ENCODE measurements at regions not wholly inside any gene's neighbourhood (a gene's known extent, or its start where the extent isn't known, plus 50 kb on each side); places are given as distances from the start of the nearest gene placed in this dataset.
"Not testable (repeated sequence)": the region's sequence is repeated elsewhere in the genome, so short reads cannot be mapped to it uniquely, and the experiment has no call there.

DNA sequence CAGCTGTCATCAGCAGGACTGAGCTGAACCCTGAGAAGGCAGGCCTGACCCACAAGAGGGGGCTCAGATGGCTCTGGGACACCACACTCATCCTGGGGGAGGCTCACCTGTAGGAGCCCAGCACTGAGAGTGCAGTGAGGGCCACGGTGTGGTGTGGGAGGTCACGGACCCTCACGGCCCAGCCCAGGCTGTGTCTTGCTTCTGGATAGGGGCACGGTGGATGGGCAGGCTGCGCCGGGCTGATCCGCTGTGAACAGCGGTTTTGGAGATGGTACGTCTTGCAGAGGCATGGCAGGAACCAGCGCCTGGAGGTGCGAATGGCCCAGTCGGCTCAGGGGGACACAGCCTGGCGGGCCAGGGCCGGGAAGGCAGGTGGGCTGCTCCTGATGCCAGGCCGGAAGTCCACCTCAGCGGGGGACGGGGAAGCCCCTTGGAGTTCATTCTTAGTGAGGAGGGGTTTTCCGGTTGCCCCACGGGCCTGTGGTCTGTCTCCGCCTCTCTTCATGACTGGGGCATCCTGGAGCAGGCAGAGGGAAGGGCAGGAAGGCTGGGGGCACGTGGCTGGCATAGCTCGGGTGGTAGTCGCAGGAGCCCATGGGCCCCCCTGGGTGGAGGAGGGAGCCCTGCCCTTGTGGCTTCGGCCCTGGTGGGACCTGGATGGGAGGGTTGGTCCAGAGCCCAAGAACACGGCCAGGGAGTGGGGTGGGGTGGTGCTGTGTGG lies 112.5 kb downstream of the UNCX start:
- DNase-seq = no peak

- DNase-seq = no peak
These were observed 113.2 kb downstream of the MICALL2 start for GRCh38 chr7:1345796-1346755.

DNA sequence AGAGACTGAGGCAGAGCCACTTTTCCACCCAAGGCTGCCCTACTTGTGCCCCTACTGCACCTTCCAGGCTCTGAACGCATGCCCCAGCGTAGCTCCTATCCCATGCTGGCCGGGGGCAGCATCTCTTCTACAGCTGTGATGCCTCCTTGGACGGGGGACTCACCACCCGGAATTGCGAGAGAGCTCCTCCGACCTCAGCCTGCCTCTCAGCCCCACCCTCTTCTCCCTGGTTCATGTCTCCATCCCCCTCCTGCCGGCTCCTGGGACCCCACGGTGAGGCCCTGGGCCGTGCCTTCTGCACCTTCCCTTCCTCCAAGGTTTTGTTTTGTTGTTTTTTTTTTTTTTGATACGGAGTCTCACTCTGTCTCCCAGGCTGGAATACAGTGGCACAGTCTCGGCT lies 112.4 kb downstream of the MICALL2 start:
- no peak for DNase-seq

GRCh38 chr7:1348096-1348822 lies 111.0 kb downstream of the MICALL2 start:
- no peak for DNase-seq

DNA sequence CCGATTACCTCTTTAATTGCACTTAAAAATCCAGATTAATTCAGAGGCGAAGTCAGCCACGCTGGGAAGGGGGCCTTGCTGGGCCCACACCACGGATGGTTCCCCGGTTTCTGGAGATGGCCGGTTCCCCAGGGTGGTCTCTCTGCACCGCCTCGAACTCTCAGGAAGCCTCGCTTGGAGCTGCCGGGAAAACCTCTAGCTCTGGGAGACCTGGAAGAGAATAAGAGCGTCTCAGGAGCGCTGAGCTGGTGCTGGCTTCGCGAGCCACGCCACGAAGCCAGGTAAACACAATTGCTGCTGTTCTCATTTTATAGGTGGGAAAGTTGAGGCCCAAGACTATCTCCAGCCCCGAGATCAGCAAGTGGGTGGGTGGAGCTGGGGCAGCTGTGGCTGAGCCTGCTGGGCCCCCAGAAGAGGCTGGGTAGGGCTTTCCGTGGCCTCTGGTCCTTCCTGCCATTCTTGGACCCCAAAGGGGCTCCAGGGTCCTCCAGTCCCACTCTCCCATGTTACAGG lies 110.4 kb downstream of the MICALL2 start:
- DNase-seq = no peak

DNA sequence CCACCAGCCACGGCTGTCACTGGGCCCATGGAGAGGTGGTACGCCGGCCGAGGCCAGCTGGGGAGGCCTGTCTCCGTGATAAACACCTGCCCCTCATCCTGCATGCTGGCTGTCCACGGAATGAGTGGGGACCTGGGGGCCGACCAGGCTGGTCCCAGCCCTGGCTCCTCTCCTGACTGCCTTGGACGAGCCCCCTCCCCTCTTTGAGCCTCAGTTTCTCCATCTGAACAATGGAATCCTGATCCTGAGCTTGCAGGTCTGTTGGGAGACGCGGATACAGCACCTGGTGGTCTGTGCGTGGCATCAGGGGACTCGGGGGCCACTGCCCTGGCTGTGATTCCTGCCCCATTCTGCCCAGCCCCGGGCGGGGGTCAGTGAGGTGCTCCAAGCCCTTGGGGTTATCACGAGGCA lies 109.9 kb downstream of the MICALL2 start:
- no peak for DNase-seq

DNA sequence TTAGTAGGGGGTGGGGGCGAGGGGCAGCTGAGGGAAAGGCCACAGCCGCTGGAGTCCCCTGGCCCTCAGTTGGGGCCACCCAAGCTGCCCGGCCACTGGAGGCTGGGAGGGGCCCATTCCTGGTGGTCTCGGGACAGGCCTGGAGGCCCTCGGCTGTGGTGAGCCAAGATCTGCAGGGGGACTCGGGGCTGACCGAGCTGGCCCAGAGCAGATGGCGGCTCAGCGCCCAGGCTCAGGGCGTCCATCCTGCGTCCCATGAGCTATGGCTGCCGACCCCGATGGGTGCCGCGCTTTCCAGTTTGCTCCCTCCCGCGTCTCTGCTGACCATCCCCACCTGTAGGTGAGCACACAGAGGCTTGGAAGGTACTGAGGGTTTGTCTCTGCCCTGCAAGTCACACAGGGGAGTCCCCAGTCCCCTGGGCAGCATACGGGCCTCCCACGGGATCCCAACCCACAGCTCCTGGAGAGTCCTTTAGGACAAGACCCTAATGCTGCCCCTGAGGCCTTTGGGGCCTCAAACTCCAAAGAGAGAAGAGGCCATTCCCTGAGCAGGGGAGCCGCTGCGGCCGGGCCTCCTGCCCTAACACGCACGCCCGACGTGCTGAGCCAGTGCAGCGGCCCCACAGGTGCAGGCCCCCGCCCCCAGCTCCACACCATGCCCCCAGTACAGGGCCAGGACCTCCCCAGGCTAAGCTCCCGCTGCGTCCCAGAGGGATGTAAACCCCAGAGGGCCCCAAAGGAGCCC lies 107.2 kb downstream of the MICALL2 start:
- DNase-seq = no peak

- DNase-seq = no peak
These were observed 106.5 kb downstream of the MICALL2 start for GRCh38 chr7:1352656-1353271.

- no peak for DNase-seq
These were observed 104.4 kb downstream of the MICALL2 start for GRCh38 chr7:1354661-1355567.

GRCh38 chr7:1355568-1356340 lies 103.5 kb downstream of the MICALL2 start:
- DNase-seq = no peak

DNA sequence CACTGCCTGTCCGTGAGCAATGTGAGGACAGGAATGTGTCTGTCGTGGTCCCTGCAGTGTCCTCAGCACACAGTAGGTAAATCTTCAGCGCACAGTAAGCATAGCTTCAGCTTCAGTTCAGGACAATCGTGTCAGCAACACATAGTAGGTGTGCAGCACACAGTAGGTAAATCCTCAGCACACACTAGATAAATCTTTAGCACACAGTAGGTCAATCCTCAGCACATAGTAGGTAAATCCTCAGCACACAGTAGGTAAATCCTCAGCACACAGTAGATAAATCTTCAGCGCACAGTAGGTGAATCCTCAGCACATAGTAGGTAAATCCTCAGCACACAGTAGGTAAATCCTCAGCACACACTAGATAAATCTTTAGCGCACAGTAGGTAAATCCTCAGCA lies 102.4 kb downstream of the MICALL2 start:
- not testable (repeated sequence) for DNase-seq

DNA sequence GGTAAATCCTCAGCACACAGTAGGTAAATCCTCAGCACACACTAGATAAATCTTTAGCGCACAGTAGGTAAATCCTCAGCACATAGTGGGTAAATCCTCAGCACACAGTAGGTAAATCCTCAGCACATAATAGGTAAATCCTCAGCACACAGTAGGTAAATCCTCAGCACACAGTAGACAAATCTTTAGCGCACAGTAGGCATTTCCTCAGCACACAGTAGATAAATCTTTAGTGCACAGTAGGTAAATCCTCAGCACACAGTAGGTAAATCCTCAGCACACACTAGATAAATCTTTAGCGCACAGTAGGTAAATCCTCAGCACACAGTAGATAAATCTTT lies 102.0 kb downstream of the MICALL2 start:
- DNase-seq = not testable (repeated sequence)

GRCh38 chr7:1357601-1358271 lies 101.5 kb downstream of the MICALL2 start:
- no peak for DNase-seq

DNA sequence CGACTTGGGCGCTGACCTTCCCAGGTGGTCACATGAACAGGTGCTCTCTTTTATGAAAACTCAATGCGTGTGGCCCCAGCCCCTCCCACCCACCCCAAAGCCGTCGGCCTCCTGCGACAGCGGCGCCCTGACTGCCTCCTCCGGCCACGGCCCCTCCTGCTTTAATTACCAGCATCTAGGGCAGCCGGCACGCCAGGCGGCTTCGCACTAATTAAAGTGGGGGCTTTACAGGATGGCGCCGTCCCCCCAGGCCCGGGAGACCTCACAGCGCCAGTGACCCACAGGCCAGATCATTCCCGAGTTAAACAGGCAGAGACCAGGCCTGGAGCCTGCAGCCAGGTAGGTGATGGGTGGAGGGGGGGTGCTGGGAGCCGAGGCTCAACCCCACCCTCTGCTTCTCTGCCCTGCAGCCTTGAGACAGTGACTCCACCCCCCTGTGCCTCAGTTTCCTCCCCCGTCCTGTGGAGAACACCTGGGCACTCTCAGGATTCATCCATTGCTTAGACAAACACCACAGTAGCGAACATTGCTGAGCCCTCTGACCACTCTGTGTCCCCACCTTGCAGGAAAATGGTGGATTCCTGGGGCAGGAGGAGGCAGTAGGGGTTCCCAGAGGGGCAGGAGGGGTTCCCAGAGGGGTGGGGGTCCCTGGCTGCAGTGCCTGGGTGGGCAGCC lies 100.8 kb downstream of the MICALL2 start:
- no peak for DNase-seq

DNA sequence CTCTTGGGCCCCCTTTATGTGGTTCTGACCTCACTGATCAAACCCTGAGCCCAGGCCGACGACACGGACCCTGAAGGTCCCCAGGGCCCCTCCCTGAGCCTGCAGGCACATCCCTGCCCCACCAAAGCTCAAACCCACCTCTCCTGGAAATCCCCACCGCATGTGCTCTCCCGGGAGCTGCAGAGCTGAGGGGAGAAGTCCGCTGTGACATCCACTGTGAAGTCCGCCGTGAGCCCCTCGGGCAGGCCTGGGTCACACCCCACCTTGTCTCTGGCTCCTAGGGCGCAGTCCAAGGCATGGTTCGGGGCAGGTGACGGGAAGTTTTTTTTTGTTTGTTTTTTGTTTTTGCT lies 100.2 kb downstream of the MICALL2 start:
- no peak for DNase-seq

DNA sequence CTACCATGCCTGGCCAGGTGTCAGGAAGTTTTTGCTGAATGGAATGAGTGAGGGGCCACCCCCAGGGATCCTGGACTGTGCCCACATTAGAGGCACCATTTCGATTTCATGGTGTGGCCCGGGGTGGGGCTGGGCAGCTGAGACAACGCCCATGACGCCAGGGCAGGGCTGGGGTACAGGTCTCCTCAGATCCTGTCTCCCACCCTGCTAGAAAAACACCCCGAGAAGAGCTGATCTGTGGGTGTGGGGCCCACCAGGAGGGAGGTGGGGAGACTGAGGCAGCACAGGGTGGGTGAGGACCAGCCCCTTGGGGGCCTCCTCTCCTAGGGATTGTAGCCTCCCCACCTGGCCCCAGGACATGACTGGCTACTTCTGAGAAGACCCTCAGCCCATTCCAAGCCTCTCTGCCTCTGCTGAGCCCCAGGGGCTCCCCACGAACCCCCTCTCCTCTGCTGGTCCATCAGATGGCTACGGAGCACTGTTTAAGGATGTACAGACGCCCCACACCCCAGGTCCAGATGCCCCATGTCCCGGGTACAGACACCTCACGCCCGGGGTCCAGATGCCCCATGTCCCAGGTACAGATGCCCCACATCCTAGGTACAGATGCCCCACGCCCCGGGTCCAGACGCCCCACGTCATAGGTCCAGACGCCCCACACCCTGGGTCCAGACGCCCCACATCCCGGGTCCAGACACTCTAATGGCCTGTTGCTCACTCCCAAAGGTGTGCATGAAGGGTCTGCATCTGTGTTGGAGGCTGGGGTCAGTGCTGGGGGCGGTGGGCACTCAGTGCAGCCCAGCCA lies 99.4 kb downstream of the MICALL2 start:
- no peak for DNase-seq

DNA sequence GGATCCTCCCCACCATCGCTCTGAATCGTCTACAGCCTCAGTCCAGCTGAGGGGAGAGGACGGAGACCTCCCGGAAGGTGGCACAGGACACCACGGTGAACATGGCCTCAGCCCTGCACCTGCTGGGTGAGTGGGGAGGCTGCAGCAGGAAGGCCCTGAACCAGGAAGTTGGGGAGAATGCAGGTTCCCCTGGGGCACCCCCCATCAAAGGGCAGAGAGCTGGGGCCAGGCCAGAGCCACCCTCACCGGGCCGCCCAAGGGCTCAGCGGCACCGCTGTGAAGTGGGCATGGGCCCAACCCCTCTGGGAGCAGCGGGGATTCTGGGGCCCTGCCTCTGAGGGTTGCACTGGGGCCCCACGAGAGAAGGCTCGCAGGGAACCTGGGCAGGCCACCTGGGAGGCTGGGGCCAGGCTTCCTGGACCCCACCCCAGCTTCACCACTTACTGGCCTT lies 98.7 kb downstream of the MICALL2 start:
- no peak for DNase-seq
